Thymus (tissue), 11 donors: ENCODE measurements at regions not wholly inside any gene's neighbourhood (a gene's known extent, or its start where the extent isn't known, plus 50 kb on each side); places are given as distances from the start of the nearest gene placed in this dataset.

ENCODE experiments used
- DNase-seq, 9 donors: peaks; one replicate each; pipeline ENCODE4 v3.0.0-alpha.2; 2013; ENCODE audit warnings: low spot score in 9 of 9, low read depth in 6 of 9, missing footprints in 1 of 9
- H3K27ac ChIP-seq, 2 donors: one replicate each; pipeline ENCODE4 v1.5.1; 2013; ENCODE audit warnings: control low read depth in 1 of 2, low read depth in 1 of 2, low read length in 1 of 2, mild to moderate bottlenecking in 1 of 2, moderate library complexity in 1 of 2
- H3K27me3 ChIP-seq, 2 donors: one replicate each; pipeline ENCODE4 v1.5.1; 2013; ENCODE audit warnings: low read length in 1 of 2; ENCODE audit not compliant: control insufficient read depth in 2 of 2, insufficient read depth in 1 of 2
- H3K36me3 ChIP-seq, 2 donors: one replicate each; pipeline ENCODE4 v1.5.1; 2013; ENCODE audit warnings: low read length in 1 of 2, mild to moderate bottlenecking in 1 of 2, moderate library complexity in 1 of 2; ENCODE audit not compliant: control insufficient read depth in 2 of 2, insufficient read depth in 2 of 2
- H3K4me1 ChIP-seq, 2 donors: one replicate each; pipeline ENCODE4 v1.5.1; 2013; ENCODE audit warnings: low read length in 2 of 2; ENCODE audit not compliant: control insufficient read depth in 2 of 2, insufficient read depth in 2 of 2
- H3K4me3 ChIP-seq, 2 donors: one replicate each; pipeline ENCODE4 v1.5.1; 2013; ENCODE audit warnings: low read length in 2 of 2, control low read depth in 1 of 2, mild to moderate bottlenecking in 1 of 2
- H3K9me3 ChIP-seq, 2 donors: one replicate each; pipeline ENCODE4 v1.5.1; 2013; ENCODE audit warnings: low read length in 1 of 2, mild to moderate bottlenecking in 1 of 2; ENCODE audit not compliant: control insufficient read depth in 2 of 2, insufficient read depth in 1 of 2
- WGBS: extraction: QIAGEN DNeasy Blood & Tissue Kit; methylation state at CpG from one replicate; pipeline ENCODE4 v1.1.7; 2013; 5-methylcytosine and 5-hydroxymethylcytosine counted together
- donor health status: healthy.

DNA sequence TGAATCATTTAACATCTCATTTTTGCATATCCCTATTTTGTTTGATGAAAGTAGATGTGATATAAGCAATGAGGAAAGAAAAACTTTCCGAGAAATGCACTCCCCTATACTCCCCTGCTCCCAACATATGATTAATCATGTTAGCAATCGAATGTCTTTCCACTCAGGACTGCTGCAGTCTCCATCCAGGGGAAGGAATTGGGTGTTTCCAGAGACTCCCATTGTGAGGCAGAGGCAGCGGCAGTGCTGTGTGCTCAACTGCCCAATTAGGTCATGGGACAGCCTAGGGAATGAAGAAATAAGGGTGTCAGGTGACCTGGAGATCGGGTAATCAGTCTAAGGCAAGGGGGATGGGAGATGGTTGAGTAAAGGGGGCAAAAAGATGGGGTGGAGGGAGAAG, 268.6 kb upstream of the MEIS2 start:
- Histone ChIP-seq H3K9me3 (no peaks in the 10 kb centered on the region), H3K27me3 (no peaks in the 10 kb centered on the region), H3K4me3 (no peak overlapping the region), H3K4me1 (no peaks in the 10 kb centered on the region), H3K36me3 (no peaks in the 10 kb centered on the region), H3K27ac (no peak overlapping the region)
- DNase-seq = no peak
- WGBS = 88% methylated on average over 4 of the region's 4 CpGs

DNA sequence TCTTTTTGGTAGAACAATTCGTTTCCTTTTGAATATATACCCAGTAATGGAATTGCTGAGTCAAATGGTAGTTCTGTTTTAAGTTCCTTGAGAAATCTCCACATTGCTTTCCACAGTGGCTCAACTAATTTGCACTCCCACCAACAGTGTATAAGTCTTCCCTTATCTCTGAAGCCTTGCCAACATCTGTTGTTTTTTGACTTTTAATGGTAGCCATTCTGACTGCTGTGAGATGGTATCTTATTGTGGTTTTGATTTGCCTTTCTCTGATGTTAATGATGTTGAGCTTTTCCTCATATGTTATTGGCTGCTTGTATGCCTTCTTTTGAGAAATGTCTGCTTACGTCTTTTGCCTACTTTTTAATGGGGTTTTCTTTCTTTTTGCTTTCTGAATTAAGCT, 270.6 kb upstream of the MEIS2 start:
- no peaks in the 10 kb centered on the region for H3K27me3 ChIP-seq
- no peaks in the 10 kb centered on the region for H3K4me1 ChIP-seq
- WGBS = 38% methylated on average over 2 of the region's 2 CpGs
- no peaks in the 10 kb centered on the region for H3K36me3 ChIP-seq
- no peak for DNase-seq
- no peak overlapping the region for H3K4me3 ChIP-seq
- no peaks in the 10 kb centered on the region for H3K9me3 ChIP-seq
- H3K27ac ChIP-seq = no peak overlapping the region

DNA sequence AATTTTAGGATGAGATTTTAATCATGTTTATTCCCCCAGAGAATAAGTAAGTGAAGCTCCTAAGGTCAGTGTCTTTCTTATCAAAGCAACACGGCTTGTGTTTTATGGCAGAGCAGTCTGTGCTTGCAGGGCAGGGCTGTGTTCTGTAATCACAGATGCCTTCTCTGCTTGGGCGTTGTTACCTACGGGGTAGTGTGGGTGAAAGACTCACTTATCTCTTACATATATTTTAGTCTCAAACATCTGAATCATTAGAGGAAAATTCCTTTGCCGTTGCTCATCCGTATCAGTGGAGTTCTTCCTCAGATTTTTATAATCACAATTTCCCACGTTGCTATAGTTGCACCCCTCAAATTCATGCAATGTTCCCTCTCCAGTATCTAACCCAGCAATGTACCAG, 271.7 kb upstream of the MEIS2 start:
- no peak overlapping the region for H3K4me3 ChIP-seq
- DNase-seq = no peak
- no peaks in the 10 kb centered on the region for H3K9me3 ChIP-seq
- no peak overlapping the region for H3K27ac ChIP-seq
- no peaks in the 10 kb centered on the region for H3K36me3 ChIP-seq
- no peaks in the 10 kb centered on the region for H3K4me1 ChIP-seq
- no peaks in the 10 kb centered on the region for H3K27me3 ChIP-seq
- 91% methylated on average over 6 of the region's 6 CpGs for WGBS

DNA sequence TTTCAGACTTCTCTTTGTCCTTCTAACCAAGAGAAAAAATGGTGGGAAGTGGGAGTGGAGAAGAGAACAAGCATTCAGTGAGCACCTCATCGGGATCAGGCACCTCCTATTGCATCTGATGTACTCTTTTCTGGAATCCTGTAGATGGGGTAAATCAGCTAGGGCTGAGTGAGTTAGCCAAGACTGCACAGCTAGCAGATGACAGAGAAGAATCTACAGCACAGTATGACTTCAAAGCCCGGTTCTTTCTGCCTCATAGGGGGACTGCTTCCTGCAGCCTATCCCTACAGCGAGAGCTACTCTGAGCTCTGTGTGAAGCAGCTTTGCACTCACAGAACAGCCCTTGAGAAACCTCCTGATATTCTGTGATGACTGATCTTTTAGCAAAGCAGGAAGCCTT, 275.2 kb upstream of the MEIS2 start:
- H3K27ac ChIP-seq = no peak overlapping the region
- no peaks in the 10 kb centered on the region for H3K4me1 ChIP-seq
- H3K4me3 ChIP-seq = no peak overlapping the region
- H3K36me3 ChIP-seq = no peaks in the 10 kb centered on the region
- no peaks in the 10 kb centered on the region for H3K27me3 ChIP-seq
- no peaks in the 10 kb centered on the region for H3K9me3 ChIP-seq
- 68% methylated on average over 3 of the region's 3 CpGs for WGBS
- DNase-seq = no peak

DNA sequence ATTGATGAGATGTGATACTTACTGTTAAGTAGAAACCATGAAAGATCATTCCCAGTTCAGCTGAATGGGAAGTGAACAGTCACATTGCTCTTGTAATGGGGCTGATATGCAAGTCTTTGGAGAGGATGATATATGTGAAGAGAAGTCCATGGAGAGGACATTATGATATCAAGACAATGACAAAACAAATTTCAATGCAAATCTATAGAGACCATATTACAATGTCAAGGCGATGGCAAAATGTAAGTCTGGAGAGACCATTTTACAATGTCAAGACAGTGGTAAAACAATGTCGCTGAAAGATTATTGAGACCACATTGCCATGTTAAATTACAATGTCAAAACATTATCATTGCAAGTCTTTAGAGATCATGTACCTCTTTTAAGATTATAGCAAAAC, 277.1 kb upstream of the MEIS2 start:
- 88% methylated on average over 2 of the region's 2 CpGs for WGBS
- no peaks in the 10 kb centered on the region for H3K27me3 ChIP-seq

DNA sequence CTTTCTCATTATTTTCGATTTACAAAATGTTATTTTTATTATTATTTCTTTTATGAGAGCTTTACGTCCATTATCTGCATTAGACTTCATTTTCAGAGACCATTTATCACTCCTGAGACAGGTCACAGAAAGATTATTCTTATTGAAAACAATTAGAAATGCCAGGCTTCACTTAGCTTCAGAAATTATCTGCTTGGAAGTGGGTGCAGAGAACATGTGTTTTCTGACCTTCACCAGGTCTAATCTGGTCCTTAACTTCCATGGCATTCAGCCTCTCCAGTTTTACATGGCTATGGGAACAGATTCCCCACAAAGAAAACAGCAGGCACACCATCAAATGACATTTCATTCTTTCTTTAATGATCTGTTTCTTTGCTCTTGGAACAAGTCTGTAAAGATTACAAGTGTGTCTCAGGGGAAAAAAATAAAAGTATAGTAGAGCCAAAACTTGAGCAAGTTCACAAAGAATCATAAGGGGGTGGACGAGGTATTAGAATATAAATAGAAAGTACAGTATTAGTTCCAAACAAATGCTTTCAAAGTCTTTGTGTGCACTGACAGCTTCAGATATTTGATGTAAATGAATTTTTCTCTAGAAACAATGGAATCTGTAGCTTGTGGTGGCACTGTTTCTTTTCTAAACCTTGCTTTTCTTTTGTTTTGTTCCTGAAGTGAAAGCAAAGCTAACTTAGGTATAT, 294.2 kb upstream of the MEIS2 start:
- Histone ChIP-seq H3K4me3 (no peak overlapping the region), H3K36me3 (no peaks in the 10 kb centered on the region), H3K4me1 (no peaks in the 10 kb centered on the region), H3K9me3 (peaks cover 0 to 2% of the 10 kb centered on the region in 2 donors), H3K27me3 (no peaks in the 10 kb centered on the region), H3K27ac (no peak overlapping the region)
- 84% methylated on average over 3 of the region's 3 CpGs for WGBS
- no peak for DNase-seq

More for the DNA sequence above, 277.1 kb upstream of the MEIS2 start:
- Histone ChIP-seq H3K9me3 (no peaks in the 10 kb centered on the region), H3K36me3 (no peaks in the 10 kb centered on the region), H3K27ac (no peak overlapping the region), H3K4me1 (no peaks in the 10 kb centered on the region), H3K4me3 (no peak overlapping the region)
- no peak for DNase-seq

DNA sequence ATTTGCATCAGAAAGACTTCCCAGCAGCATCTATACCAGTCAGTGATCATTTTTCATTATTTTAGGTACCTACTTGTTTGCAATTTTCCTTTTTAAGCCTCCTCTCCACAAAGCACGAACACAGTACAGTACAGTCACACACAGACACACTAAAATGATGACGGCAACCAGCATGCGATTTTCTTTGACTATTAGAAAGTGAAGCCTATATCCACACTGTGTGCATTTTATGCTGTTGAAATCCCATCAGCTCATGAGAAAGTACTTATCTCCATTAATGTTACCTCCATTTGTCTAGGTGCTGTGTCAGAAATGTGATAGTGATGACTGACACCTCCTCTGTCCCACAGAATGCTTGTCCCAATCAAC, 294.7 kb upstream of the MEIS2 start:
- H3K4me1 ChIP-seq = no peaks in the 10 kb centered on the region
- H3K9me3 ChIP-seq = no peaks in the 10 kb centered on the region
- 94% methylated on average over 3 of the region's 3 CpGs for WGBS
- H3K27me3 ChIP-seq = no peaks in the 10 kb centered on the region
- H3K36me3 ChIP-seq = no peaks in the 10 kb centered on the region
- H3K4me3 ChIP-seq = no peak overlapping the region
- H3K27ac ChIP-seq = no peak overlapping the region
- no peak for DNase-seq

DNA sequence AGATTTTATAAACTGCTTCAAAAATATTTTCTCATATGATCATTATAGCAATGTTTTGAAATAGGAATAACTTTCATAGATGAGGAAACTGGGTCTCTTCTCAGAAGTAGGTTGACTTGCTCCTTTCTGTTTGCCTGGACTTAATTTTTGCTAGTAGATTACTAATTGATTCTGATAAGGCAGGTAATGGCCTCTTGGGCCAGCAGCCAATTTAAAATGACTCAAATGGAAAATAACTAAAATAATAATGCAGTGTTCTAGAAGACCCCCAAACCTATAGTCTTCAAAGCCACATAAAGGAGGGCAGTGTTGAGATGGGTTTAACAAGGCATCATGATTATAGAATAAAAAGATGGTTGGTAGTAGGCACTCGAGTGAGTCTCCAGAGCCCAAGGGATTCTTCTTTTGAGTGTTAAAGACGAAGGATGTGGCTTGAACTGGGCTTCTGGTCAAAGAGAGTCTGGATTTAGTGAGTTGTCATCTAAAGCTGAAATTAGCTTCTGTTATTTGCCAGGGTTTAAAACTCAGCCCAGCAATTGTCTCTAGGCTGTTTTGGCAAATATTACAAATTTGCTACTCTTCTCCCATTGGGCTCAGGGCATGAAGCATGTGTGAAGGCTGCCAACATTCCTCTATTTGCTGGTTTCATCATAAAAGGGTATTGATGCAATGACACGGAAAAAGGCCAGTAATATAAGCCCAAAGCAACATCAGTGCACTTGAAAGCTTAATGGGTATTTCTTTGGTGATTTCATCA, 297.1 kb upstream of the MEIS2 start:
- DNase-seq = no peak
- Histone ChIP-seq H3K9me3 (no peaks in the 10 kb centered on the region), H3K27me3 (no peaks in the 10 kb centered on the region), H3K4me1 (no peaks in the 10 kb centered on the region), H3K27ac (no peak overlapping the region), H3K36me3 (no peaks in the 10 kb centered on the region), H3K4me3 (no peak overlapping the region)
- WGBS = 91% methylated on average over 3 of the region's 3 CpGs

DNA sequence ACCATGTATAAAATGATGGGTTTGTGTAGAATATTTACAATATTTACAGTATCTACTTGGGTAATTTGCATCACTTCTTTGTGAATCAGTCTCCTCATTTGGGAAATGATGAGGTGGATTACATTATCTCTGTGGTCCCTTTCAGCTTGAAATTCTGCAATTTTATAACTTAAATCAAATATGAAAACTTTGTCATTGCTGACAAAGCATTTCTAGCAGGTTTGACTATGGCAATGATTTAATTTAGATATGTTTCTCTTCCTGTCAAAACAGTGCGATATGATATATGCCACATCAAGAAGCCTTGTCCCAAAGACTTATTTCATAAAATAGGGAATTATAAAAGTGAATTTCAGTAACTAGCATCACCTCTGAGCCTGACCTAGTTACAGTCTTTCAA, 315.8 kb upstream of the MEIS2 start:
- H3K27ac ChIP-seq = no peak overlapping the region
- no peak for DNase-seq
- H3K4me1 ChIP-seq = no peaks in the 10 kb centered on the region
- 98% methylated on average over 1 of the region's 1 CpG for WGBS
- no peaks in the 10 kb centered on the region for H3K27me3 ChIP-seq
- H3K36me3 ChIP-seq = no peaks in the 10 kb centered on the region
- no peak overlapping the region for H3K4me3 ChIP-seq
- no peaks in the 10 kb centered on the region for H3K9me3 ChIP-seq
